CD14-positive monocyte (primary cell): ENCODE measurements at regions not wholly inside any gene's neighbourhood (a gene's known extent, or its start where the extent isn't known, plus 50 kb on each side); places are given as distances from the start of the nearest gene placed in this dataset.
"Not testable (repeated sequence)": the region's sequence is repeated elsewhere in the genome, so short reads cannot be mapped to it uniquely, and the experiment has no call there.

ENCODE experiments used
- DNase-seq, 3 donors: peaks; one replicate each; pipeline ENCODE4 v3.0.0-alpha.2; 2011 to 2022
- H2AFZ ChIP-seq: 2 replicates; pipeline ENCODE4 v1.6.0; 2012; ENCODE audit warnings: mild to moderate bottlenecking, low read depth, low read length, inconsistent platforms; ENCODE audit not compliant: insufficient read depth, poor library complexity, severe bottlenecking
- H3K27ac ChIP-seq, 2 donors: 1 replicate in 1 of 2; 2 replicates in 1 of 2; pipeline ENCODE4 v1.5.1; 2012 to 2013; ENCODE audit warnings: low read length in 2 of 2, control low read depth in 1 of 2, inconsistent platforms in 1 of 2, low read depth in 1 of 2, mild to moderate bottlenecking in 1 of 2
- H3K27me3 ChIP-seq, 2 donors: one replicate each; pipeline versions ENCODE4 v1.6.0 to v1.6.1; 2011 to 2013; ENCODE audit warnings: low read length in 2 of 2; ENCODE audit not compliant: control insufficient read depth in 2 of 2, insufficient read depth in 2 of 2
- H3K36me3 ChIP-seq, 2 donors: replicated peaks in 1 of 2; 1 replicate in 1 of 2; 2 replicates in 1 of 2; pipeline versions ENCODE4 v1.5.1 to v1.6.1; 2012 to 2013; ENCODE audit warnings: low read length in 2 of 2, control low read depth in 1 of 2, inconsistent platforms in 1 of 2, mild to moderate bottlenecking in 1 of 2; ENCODE audit not compliant: insufficient read depth in 2 of 2, control insufficient read depth in 1 of 2
- H3K4me1 ChIP-seq, 2 donors: 1 replicate in 1 of 2; 2 replicates in 1 of 2; pipeline versions ENCODE4 v1.5.1 to v1.6.1; 2012 to 2013; ENCODE audit warnings: low read length in 2 of 2, control low read depth in 1 of 2, inconsistent platforms in 1 of 2, mild to moderate bottlenecking in 1 of 2, moderate library complexity in 1 of 2; ENCODE audit not compliant: insufficient read depth in 2 of 2, control insufficient read depth in 1 of 2
- H3K4me2 ChIP-seq: replicated peaks from 2 replicates; pipeline ENCODE3; 2012; ENCODE audit warnings: low read length, moderate library complexity, mild to moderate bottlenecking; ENCODE audit not compliant: poor library complexity, severe bottlenecking; ENCODE audit errors: extremely low read depth
- H3K4me3 ChIP-seq, 3 experiments: fragments of 200-600 bp in 1 of 3; sonication (generic) in 1 of 3; replicated peaks in 1 of 3; 1 replicate in 2 of 3; 2 replicates in 1 of 3; pipeline ENCODE4 v1.5.1; 2011 to 2013; ENCODE audit warnings: low read length in 3 of 3, mild to moderate bottlenecking in 3 of 3, control low read depth in 2 of 3, low read depth in 2 of 3, inconsistent platforms in 1 of 3, moderate library complexity in 1 of 3
- H3K79me2 ChIP-seq: 2 replicates; pipeline ENCODE4 v1.6.0; 2012; ENCODE audit warnings: mild to moderate bottlenecking, control low read depth, inconsistent platforms, low read length, moderate library complexity; ENCODE audit not compliant: insufficient read depth
- H3K9ac ChIP-seq: 2 replicates; pipeline ENCODE4 v1.6.0; 2017; ENCODE audit warnings: low read length, mild to moderate bottlenecking; ENCODE audit not compliant: insufficient read depth, poor library complexity, severe bottlenecking
- H3K9me3 ChIP-seq, 2 donors: replicated peaks in 1 of 2; 1 replicate in 1 of 2; 2 replicates in 1 of 2; pipeline versions ENCODE4 v1.5.1 to v1.6.1; 2012 to 2013; ENCODE audit warnings: low read length in 2 of 2, control low read depth in 1 of 2; ENCODE audit not compliant: control insufficient read depth in 1 of 2, insufficient read depth in 1 of 2
- H4K20me1 ChIP-seq: 2 replicates; pipeline ENCODE4 v1.6.0; 2012; ENCODE audit warnings: mild to moderate bottlenecking, low read length, control low read depth, moderate library complexity; ENCODE audit not compliant: insufficient read depth
- H3K27ac Mint-ChIP-seq, 7 donors: one replicate each; pipeline ENCODE4 v1.8.0; 2020; ENCODE audit warnings: mild to moderate bottlenecking in 7 of 7, mixed read lengths in 7 of 7, moderate library complexity in 6 of 7, inconsistent platforms in 2 of 7
- H3K27me3 Mint-ChIP-seq, 3 donors: one replicate each; pipeline ENCODE4 v1.8.0; 2021 to 2022; ENCODE audit warnings: low read depth in 3 of 3, mild to moderate bottlenecking in 3 of 3, mixed read lengths in 3 of 3, moderate library complexity in 3 of 3, inconsistent platforms in 1 of 3
- H3K36me3 Mint-ChIP-seq, 2 donors: one replicate each; pipeline ENCODE4 v1.8.0; 2020; ENCODE audit warnings: mixed read lengths in 2 of 2, inconsistent platforms in 1 of 2, mild to moderate bottlenecking in 1 of 2
- H3K4me1 Mint-ChIP-seq: one replicate; pipeline ENCODE4 v1.8.0; 2020; ENCODE audit warnings: mild to moderate bottlenecking, mixed read lengths
- H3K4me3 Mint-ChIP-seq, 2 donors: one replicate each; pipeline ENCODE4 v1.8.0; 2020; ENCODE audit warnings: mild to moderate bottlenecking in 2 of 2, mixed read lengths in 2 of 2, moderate library complexity in 1 of 2
- H3K9me3 Mint-ChIP-seq, 7 donors: one replicate each; pipeline ENCODE4 v1.8.0; 2020 to 2022; ENCODE audit warnings: mixed read lengths in 7 of 7, mild to moderate bottlenecking in 6 of 7, moderate library complexity in 6 of 7, inconsistent platforms in 2 of 7
- WGBS: methylation state at CpG from one replicate; pipeline ENCODE4 v1.1.5; 2013; ENCODE audit warnings: missing lambda C conversion rate; ENCODE audit not compliant: insufficient coverage; 5-methylcytosine and 5-hydroxymethylcytosine counted together
- intact Hi-C, 2 donors: fragments of 100-400 bp; cut with micrococcal nuclease; formaldehyde crosslinking; loops; one replicate each; pipeline versions ENCODE4 v1.15.0 to v1.15.1; 2023

DNA sequence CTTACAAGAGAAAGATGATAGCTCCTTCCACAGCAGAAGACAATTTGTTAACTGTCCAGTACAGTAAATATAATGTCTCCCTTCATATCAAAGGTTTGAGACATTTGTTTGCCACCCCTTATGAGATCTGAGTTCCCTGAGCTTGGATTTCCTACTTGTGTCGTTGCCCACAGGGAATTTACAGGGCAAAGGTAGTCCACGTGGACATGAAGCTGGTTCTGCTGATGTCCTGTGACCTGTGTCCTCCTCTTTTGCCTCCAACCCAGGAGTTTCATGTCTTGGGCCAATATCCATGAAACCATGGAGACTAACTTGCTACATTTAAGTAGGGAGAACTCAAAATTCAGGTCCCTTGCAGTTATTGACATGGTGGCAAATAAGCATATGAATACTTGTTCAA lies 172.2 kb upstream of the KCTD7 start:
- H4K20me1 ChIP-seq, H3K79me2 ChIP-seq, H3K9ac ChIP-seq, H3K36me3 ChIP-seq, H3K36me3 Mint-ChIP-seq, H2AFZ ChIP-seq, intact Hi-C loops, H3K27ac ChIP-seq, H3K27me3 Mint-ChIP-seq, H3K27me3 ChIP-seq, H3K9me3 ChIP-seq, H3K4me3 ChIP-seq, H3K4me3 Mint-ChIP-seq, H3K4me2 ChIP-seq, H3K27ac Mint-ChIP-seq, H3K9me3 Mint-ChIP-seq, DNase-seq: not testable (repeated sequence)
- H3K4me1 ChIP-seq = peaks cover 4 to 12% of the 10 kb centered on the region in 2 donors
- H3K4me1 Mint-ChIP-seq = peaks cover 17% of the 10 kb centered on the region
- no CpG with 5 or more reads among the region's 2 CpGs for WGBS

DNA sequence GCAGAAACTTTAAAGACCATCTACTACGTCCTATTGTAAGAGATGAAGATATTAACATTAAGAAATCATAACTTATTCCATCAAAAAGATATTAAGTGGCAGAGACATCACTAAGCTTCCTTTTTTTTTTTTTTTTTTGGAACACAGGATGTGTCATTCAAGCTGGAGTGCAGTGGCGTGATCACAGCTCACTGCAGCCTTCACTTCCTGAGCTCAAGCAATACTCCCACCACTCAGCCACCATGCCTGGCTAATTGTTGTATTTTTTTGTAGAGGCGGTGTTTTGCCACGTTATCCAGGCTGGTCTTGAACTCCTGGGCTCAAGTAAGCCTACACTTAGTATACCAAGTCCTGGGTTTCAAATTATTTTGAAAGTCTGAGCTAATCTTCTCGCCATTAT lies 169.7 kb upstream of the KCTD7 start:
- H3K4me3 ChIP-seq, H3K36me3 ChIP-seq, H3K27me3 ChIP-seq, H3K27ac Mint-ChIP-seq, H3K9me3 ChIP-seq, DNase-seq, H3K27ac ChIP-seq, H3K9ac ChIP-seq, H2AFZ ChIP-seq, H3K36me3 Mint-ChIP-seq, H3K9me3 Mint-ChIP-seq, H3K4me3 Mint-ChIP-seq, H3K27me3 Mint-ChIP-seq, intact Hi-C loops, H3K79me2 ChIP-seq, H4K20me1 ChIP-seq, H3K4me2 ChIP-seq: not testable (repeated sequence)
- peaks cover 4 to 12% of the 10 kb centered on the region in 2 donors for H3K4me1 ChIP-seq
- no CpG with 5 or more reads among the region's 5 CpGs for WGBS
- H3K4me1 Mint-ChIP-seq = peaks cover 17% of the 10 kb centered on the region

DNA sequence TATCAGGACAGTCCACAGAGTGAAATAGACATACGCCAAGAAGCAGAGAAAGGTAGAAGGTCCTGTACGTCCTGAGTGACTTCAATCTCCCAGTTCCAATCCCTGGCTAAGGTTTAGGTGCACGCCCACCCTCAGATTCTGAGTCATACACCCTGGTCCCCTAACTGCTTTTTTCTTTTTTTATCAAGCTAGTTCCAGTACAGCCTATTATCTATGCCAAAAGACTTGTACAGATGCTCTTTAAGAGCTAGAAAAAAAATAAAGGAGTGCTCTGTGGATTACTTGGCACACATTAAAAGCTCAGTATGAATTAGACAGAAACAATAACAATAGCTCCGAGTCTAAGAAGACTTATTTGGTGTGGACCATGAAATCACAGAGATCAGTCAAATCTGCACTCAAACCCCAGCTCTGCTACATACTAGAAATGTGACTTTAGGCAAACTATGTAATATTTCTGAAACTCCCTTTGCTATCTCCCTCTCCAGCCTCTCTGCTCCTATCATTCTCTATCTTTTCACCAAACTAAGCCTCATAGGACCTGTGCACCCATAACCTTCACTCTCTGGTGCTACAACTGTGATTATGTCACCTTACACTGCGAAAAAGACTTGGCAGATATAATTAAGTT lies 168.8 kb upstream of the KCTD7 start:
- H4K20me1 ChIP-seq, intact Hi-C loops, H3K27me3 ChIP-seq, H3K4me3 Mint-ChIP-seq, H3K9me3 ChIP-seq, H3K4me2 ChIP-seq, H3K4me3 ChIP-seq, H3K9me3 Mint-ChIP-seq, H3K79me2 ChIP-seq, H2AFZ ChIP-seq, H3K36me3 ChIP-seq, H3K4me1 ChIP-seq, H3K27me3 Mint-ChIP-seq, H3K36me3 Mint-ChIP-seq, H3K4me1 Mint-ChIP-seq, H3K9ac ChIP-seq, H3K27ac ChIP-seq, H3K27ac Mint-ChIP-seq, DNase-seq: not testable (repeated sequence)
- WGBS = 95% methylated on average over 4 of the region's 5 CpGs
